ENCODE measurements at regions not wholly inside any gene's neighbourhood (a gene's known extent, or its start where the extent isn't known, plus 50 kb on each side); places are given as distances from the start of the nearest gene placed in this dataset.

- DNase-seq (ENCODE audit: low spot score): no peak
- no peak for TF ChIP-seq CTCF (IDR thresholded peaks at IDR 0.05; ENCODE audit: extremely low read depth, missing control alignments)
These were observed 63.2 kb downstream of the SHANK2 start for GRCh38 chr11:71188886-71189767.

GRCh38 chr11:71188073-71188472 is 64.3 kb downstream of the SHANK2 start:
- TF ChIP-seq CTCF (IDR thresholded peaks at IDR 0.05; ENCODE audit: extremely low read depth, missing control alignments): no peak
- no peak for DNase-seq (ENCODE audit: low spot score)

- TF ChIP-seq CTCF (IDR thresholded peaks at IDR 0.05; ENCODE audit: extremely low read depth, missing control alignments): no peak
- DNase-seq (ENCODE audit: low spot score): no peak
These were observed 65.6 kb downstream of the SHANK2 start for GRCh38 chr11:71186806-71187205.

GRCh38 chr11:71185411-71185810 is 67.0 kb downstream of the SHANK2 start:
- no peak for TF ChIP-seq CTCF (IDR thresholded peaks at IDR 0.05; ENCODE audit: extremely low read depth, missing control alignments)

GRCh38 chr11:71184421-71185210 is 67.8 kb downstream of the SHANK2 start:
- DNase-seq (ENCODE audit: low spot score): no peak
- TF ChIP-seq CTCF (IDR thresholded peaks at IDR 0.05; ENCODE audit: extremely low read depth, missing control alignments): no peak

More at GRCh38 chr11:71185411-71185810, 67.0 kb downstream of the SHANK2 start:
- DNase-seq (ENCODE audit: low spot score): no peak

- no peak for DNase-seq (ENCODE audit: low spot score)
- no peak for TF ChIP-seq CTCF (IDR thresholded peaks at IDR 0.05; ENCODE audit: extremely low read depth, missing control alignments)
These were observed 68.5 kb downstream of the SHANK2 start for GRCh38 chr11:71183878-71184277.

All from GM20000 (cell line).